ENCODE measurements at regions not wholly inside any gene's neighbourhood (a gene's known extent, or its start where the extent isn't known, plus 50 kb on each side); places are given as distances from the start of the nearest gene placed in this dataset.

- no peaks in the 10 kb centered on the region for H3F3A ChIP-seq (ENCODE audit: low read length, unreplicated experiment)
- POLR2A ChIA-PET (ENCODE audit: unreplicated experiment): no interaction called here
- H3K9me3 ChIP-seq (ENCODE audit: low read length): no peaks in the 10 kb centered on the region
Observed at GRCh38 chr5:15070907-15071306, 199.3 kb upstream of the ANKH start.

GRCh38 chr5:15069407-15069905, 197.9 kb upstream of the ANKH start:
- BruUV-seq (replicated peaks): no TSS peak
- no peaks in the 10 kb centered on the region for H4K20me1 ChIP-seq (ENCODE audit: low read length)
- H3K4me1 ChIP-seq (ENCODE audit: insufficient read depth, low read length): no peaks in the 10 kb centered on the region
- no peaks in the 10 kb centered on the region for H3K36me3 ChIP-seq (ENCODE audit: low read depth, low read length)
- CTCF ChIA-PET: no interaction called here
- no peak overlapping the region for H3K9ac ChIP-seq (ENCODE audit: low read length)
- H3K27ac ChIP-seq (ENCODE audit: low read length): no peak overlapping the region
- no peak overlapping the region for H3K4me2 ChIP-seq (ENCODE audit: low read length)
- no peak overlapping the region for H2AFZ ChIP-seq (ENCODE audit: low read length)
- no peak overlapping the region for H3K4me3 ChIP-seq (ENCODE audit: low read length)
- POLR2A ChIA-PET (ENCODE audit: unreplicated experiment): no interaction called here
- intact Hi-C loops (cut with micrococcal nuclease): no loop called here
- TF ChIP-seq CTCF (conservative IDR thresholded peaks at IDR 0.05; ENCODE audit: low read depth, low read length): no peak
- TF ChIP-seq EZH2phosphoT487 (IDR thresholded peaks at IDR 0.05; ENCODE audit: borderline replicate concordance, low read length): no peak
- no peak for TF ChIP-seq EZH2 (IDR thresholded peaks at IDR 0.05; ENCODE audit: low read length, unreplicated experiment)
- H3K27me3 ChIP-seq (ENCODE audit: low read length): peaks cover 15% of the 10 kb centered on the region; the same call in 1 of the 2 replicates
- ATAC-seq (no peak), DNase-seq (peak; percentile 11)
- H3K79me2 ChIP-seq (ENCODE audit: low read length): no peaks in the 10 kb centered on the region
- H3F3A ChIP-seq (ENCODE audit: low read length, unreplicated experiment): no peaks in the 10 kb centered on the region
- H3K9me2 ChIP-seq (replicated peaks; ENCODE audit: low read length): no peaks in the 10 kb centered on the region
- H3K9me3 ChIP-seq (ENCODE audit: low read length): no peaks in the 10 kb centered on the region

More at GRCh38 chr5:15070907-15071306, 199.3 kb upstream of the ANKH start:
- Histone ChIP-seq H3K27ac (ENCODE audit: low read length) (no peak overlapping the region), H3K9ac (ENCODE audit: low read length) (no peak overlapping the region), H3K36me3 (ENCODE audit: low read depth, low read length) (no peaks in the 10 kb centered on the region), H3K9me2 (replicated peaks; ENCODE audit: low read length) (no peaks in the 10 kb centered on the region), H3K4me2 (ENCODE audit: low read length) (no peak overlapping the region), H3K4me1 (ENCODE audit: insufficient read depth, low read length) (no peaks in the 10 kb centered on the region), H4K20me1 (ENCODE audit: low read length) (no peaks in the 10 kb centered on the region), H3K79me2 (ENCODE audit: low read length) (no peaks in the 10 kb centered on the region), H3K27me3 (ENCODE audit: low read length) (peaks cover 15% of the 10 kb centered on the region; the same call in 1 of the 2 replicates), H3K4me3 (ENCODE audit: low read length) (no peak overlapping the region), H2AFZ (ENCODE audit: low read length) (no peak overlapping the region)
- intact Hi-C loops (cut with micrococcal nuclease): no loop called here
- no peak for TF ChIP-seq CTCF (conservative IDR thresholded peaks at IDR 0.05; ENCODE audit: low read depth, low read length)
- no peak for TF ChIP-seq EZH2phosphoT487 (IDR thresholded peaks at IDR 0.05; ENCODE audit: borderline replicate concordance, low read length)
- no peak for TF ChIP-seq EZH2 (IDR thresholded peaks at IDR 0.05; ENCODE audit: low read length, unreplicated experiment)
- no peak for DNase-seq
- no peak for ATAC-seq
- BruUV-seq (replicated peaks): no TSS peak
- CTCF ChIA-PET: no interaction called here

DNA sequence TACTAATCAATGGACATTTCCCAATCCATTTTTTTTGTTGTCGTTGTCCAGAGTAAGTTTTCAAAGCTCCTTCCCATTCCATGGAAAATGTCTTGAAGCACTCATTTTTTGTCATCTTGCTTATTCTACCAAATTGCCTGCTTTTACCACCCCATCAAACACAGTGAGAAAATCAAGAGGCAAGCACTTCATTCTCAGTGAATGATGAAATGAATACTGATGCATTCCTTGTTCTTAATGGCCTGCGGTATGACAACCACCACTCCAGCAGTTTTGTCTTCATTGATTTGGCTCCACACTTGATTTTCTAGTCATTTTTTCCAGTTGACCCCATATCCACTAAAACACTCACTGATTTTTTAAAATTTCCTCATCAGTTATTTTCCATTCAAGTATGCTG, 193.5 kb upstream of the ANKH start:
- Histone ChIP-seq H3K36me3 (ENCODE audit: low read depth, low read length) (no peaks in the 10 kb centered on the region), H3K9me3 (ENCODE audit: low read length) (no peaks in the 10 kb centered on the region), H3K9me2 (replicated peaks; ENCODE audit: low read length) (no peaks in the 10 kb centered on the region), H3K4me3 (ENCODE audit: low read length) (no peak overlapping the region), H4K20me1 (ENCODE audit: low read length) (no peaks in the 10 kb centered on the region), H3K79me2 (ENCODE audit: low read length) (no peaks in the 10 kb centered on the region), H3F3A (ENCODE audit: low read length, unreplicated experiment) (no peaks in the 10 kb centered on the region), H2AFZ (ENCODE audit: low read length) (no peak overlapping the region), H3K4me2 (ENCODE audit: low read length) (no peak overlapping the region), H3K27ac (ENCODE audit: low read length) (no peak overlapping the region), H3K4me1 (ENCODE audit: insufficient read depth, low read length) (no peaks in the 10 kb centered on the region), H3K27me3 (ENCODE audit: low read length) (peaks cover 16% of the 10 kb centered on the region; the same call in 1 of the 2 replicates), H3K9ac (ENCODE audit: low read length) (no peak overlapping the region)
- intact Hi-C loops (cut with micrococcal nuclease): no loop called here
- DNase-seq (no peak), ATAC-seq (no peak)
- ChIA-PET CTCF (no interaction called here), POLR2A (ENCODE audit: unreplicated experiment) (no interaction called here)
- no TSS peak for BruUV-seq (replicated peaks)
- TF ChIP-seq CTCF (conservative IDR thresholded peaks at IDR 0.05; ENCODE audit: low read depth, low read length) (no peak), EZH2 (IDR thresholded peaks at IDR 0.05; ENCODE audit: low read length, unreplicated experiment) (no peak), EZH2phosphoT487 (IDR thresholded peaks at IDR 0.05; ENCODE audit: borderline replicate concordance, low read length) (no peak)

Measured in PC-3 (cell line).